B cell (primary cell): ENCODE measurements at regions not wholly inside any gene's neighbourhood (a gene's known extent, or its start where the extent isn't known, plus 50 kb on each side); places are given as distances from the start of the nearest gene placed in this dataset.

Experiments
- ATAC-seq: fragments of 200-7000 bp; cut with Tn5 transposase; one replicate; pipeline ENCODE4 v1.10.0; 2021; ENCODE audit warnings: low read depth, mild to moderate bottlenecking, moderate number of reproducible peaks, moderate library complexity
- CTCF ChIA-PET: fragments of 350-600 bp; sonication (Branson Sonifier 250); formaldehyde crosslinking; loops from one replicate; lab custom pipeline; 2021; ENCODE audit warnings: antibody characterized with exemption, inconsistent platforms; lab: Charles Lee
- POLR2A ChIA-PET: fragments of 350-600 bp; sonication (Branson Sonifier 250); formaldehyde crosslinking; loops from one replicate; lab custom pipeline; 2021; ENCODE audit warnings: antibody characterized with exemption; lab: Charles Lee
- DNase-seq: peaks from one replicate; pipeline ENCODE4 v3.0.0; 2013
- H2AFZ ChIP-seq: 2 replicates; pipeline ENCODE4 v1.6.1; 2012; ENCODE audit warnings: mild to moderate bottlenecking, low read depth, low read length; ENCODE audit not compliant: insufficient read depth, poor library complexity, severe bottlenecking
- H3K27ac ChIP-seq, 2 donors: 1 replicate in 1 of 2; 2 replicates in 1 of 2; pipeline ENCODE4 v1.5.1; 2012 to 2013; ENCODE audit warnings: low read length in 2 of 2, mild to moderate bottlenecking in 2 of 2, moderate library complexity in 1 of 2
- H3K27me3 ChIP-seq, 4 experiments: fragments of 200-600 bp in 1 of 4; sonication (generic) in 1 of 4; replicated peaks in 1 of 4; 1 replicate in 2 of 4; 2 replicates in 2 of 4; pipeline versions ENCODE4 v1.6.1 to v1.7.0; 2013 to 2016; ENCODE audit warnings: low read length in 3 of 4, mild to moderate bottlenecking in 2 of 4, mixed read lengths in 1 of 4, moderate library complexity in 1 of 4; ENCODE audit not compliant: insufficient read depth in 4 of 4, control insufficient read depth in 3 of 4; ENCODE audit errors: control extremely low read depth in 1 of 4
- H3K36me3 ChIP-seq, 2 experiments: replicated peaks in 1 of 2; 1 replicate in 1 of 2; 2 replicates in 1 of 2; pipeline versions ENCODE4 v1.6.1 to v1.7.1; 2013; ENCODE audit warnings: low read length in 1 of 2; ENCODE audit not compliant: insufficient read depth in 2 of 2, control insufficient read depth in 1 of 2; ENCODE audit errors: control extremely low read depth in 1 of 2, extremely low read depth in 1 of 2
- H3K4me1 ChIP-seq, 2 donors: fragments of 200-600 bp in 1 of 2; sonication (generic) in 1 of 2; 1 replicate in 1 of 2; 2 replicates in 1 of 2; pipeline versions ENCODE4 v1.5.1 to v1.6.1; 2013 to 2017; ENCODE audit warnings: low read length in 2 of 2; ENCODE audit not compliant: control insufficient read depth in 2 of 2, insufficient read depth in 2 of 2
- H3K4me2 ChIP-seq: replicated peaks from 2 replicates; pipeline ENCODE3; 2012; ENCODE audit warnings: mild to moderate bottlenecking, low read depth, low read length; ENCODE audit not compliant: poor library complexity, severe bottlenecking
- H3K4me3 ChIP-seq, 5 experiments: fragments of 200-600 bp in 1 of 5; sonication (generic) in 1 of 5; 1 replicate in 3 of 5; 2 replicates in 2 of 5; pipeline versions ENCODE4 v1.5.1 to v1.7.0; 2011 to 2016; ENCODE audit warnings: low read length in 4 of 5, mild to moderate bottlenecking in 4 of 5, low read depth in 2 of 5, control low read depth in 1 of 5, moderate library complexity in 1 of 5; ENCODE audit not compliant: insufficient read depth in 1 of 5; ENCODE audit errors: control extremely low read depth in 1 of 5, extremely low read depth in 1 of 5
- H3K79me2 ChIP-seq: fragments of 200-600 bp; sonication (generic); one replicate; pipeline ENCODE4 v1.6.0; 2016; ENCODE audit warnings: low read length; ENCODE audit not compliant: control insufficient read depth, insufficient read depth
- H3K9ac ChIP-seq: fragments of 200-600 bp; sonication (generic); 2 replicates; pipeline ENCODE4 v1.6.1; 2017; ENCODE audit warnings: mild to moderate bottlenecking, low read length, moderate library complexity
- H3K9me3 ChIP-seq, 3 donors: one replicate each; pipeline versions ENCODE4 v1.6.1 to v1.7.1; 2013; ENCODE audit warnings: low read length in 2 of 3; ENCODE audit not compliant: control insufficient read depth in 2 of 3, insufficient read depth in 1 of 3; ENCODE audit errors: control extremely low read depth in 1 of 3
- H4K20me1 ChIP-seq: 2 replicates; pipeline ENCODE4 v1.6.0; 2012; ENCODE audit warnings: mild to moderate bottlenecking, low read length; ENCODE audit not compliant: insufficient read depth, control insufficient read depth, poor library complexity, severe bottlenecking
- H3K27ac Mint-ChIP-seq: one replicate; pipeline ENCODE4 v1.8.0; 2021; ENCODE audit warnings: mixed read lengths
- H3K27me3 Mint-ChIP-seq: one replicate; pipeline ENCODE4 v1.8.0; 2021; ENCODE audit warnings: mixed read lengths
- H3K4me1 Mint-ChIP-seq: one replicate; pipeline ENCODE4 v1.8.0; 2021; ENCODE audit warnings: mixed read lengths
- H3K4me3 Mint-ChIP-seq: one replicate; pipeline ENCODE4 v1.8.0; 2021; ENCODE audit warnings: mixed read lengths
- H3K9me3 Mint-ChIP-seq: one replicate; pipeline ENCODE4 v1.8.0; 2022; ENCODE audit warnings: mixed read lengths; ENCODE audit not compliant: insufficient read depth
- EZH2 ChIP-seq: IDR thresholded peaks from 2 replicates; pipeline ENCODE4 v1.6.1; 2012; ENCODE audit warnings: borderline replicate concordance, low read depth, mild to moderate bottlenecking, moderate library complexity, low read length; ENCODE audit not compliant: insufficient read depth, poor library complexity, severe bottlenecking
- WGBS: methylation state at CpG from one replicate; pipeline ENCODE4 v1.1.5; 2013; ENCODE audit warnings: missing lambda C conversion rate; ENCODE audit not compliant: insufficient coverage; 5-methylcytosine and 5-hydroxymethylcytosine counted together
- intact Hi-C: fragments of 100-400 bp; cut with micrococcal nuclease; formaldehyde crosslinking; loops from one replicate; pipeline ENCODE4 v1.10.0; 2022
- TF ChIP-seq, protein P1 (sequence below): fragments of 200-600 bp; IDR thresholded peaks from one replicate; pipeline ENCODE4 v1.8.0; 2022; ENCODE audit warnings: antibody characterized with exemption, mild to moderate bottlenecking

DNA sequence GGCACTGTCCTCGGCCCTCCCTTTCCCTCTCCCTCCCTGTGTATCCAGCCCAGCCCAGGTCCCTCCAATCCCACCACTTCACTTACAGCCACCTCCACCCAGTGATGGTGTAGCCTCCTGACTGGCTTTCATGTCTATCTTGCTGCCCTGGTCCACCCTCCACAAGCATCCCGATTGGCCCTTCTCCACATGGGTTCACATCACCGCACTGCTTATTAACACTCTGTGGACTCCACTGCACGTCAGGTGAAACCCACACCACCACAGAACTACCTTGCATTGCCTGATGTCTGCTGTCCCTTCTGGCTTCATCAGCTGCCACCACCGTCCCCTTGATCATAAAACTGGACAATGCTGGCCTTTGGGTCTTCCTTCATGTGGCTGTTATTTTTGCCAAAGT lies 220.4 kb upstream of the ARID1B start:
- Mint-ChIP-seq H3K4me1 (peaks cover 12% of the 10 kb centered on the region), H3K9me3 (peaks cover 5% of the 10 kb centered on the region), H3K27ac (no peak overlapping the region), H3K4me3 (no peak overlapping the region), H3K27me3 (peaks cover 16% of the 10 kb centered on the region)
- peaks cover 0 to 12% (median 1%) of the 10 kb centered on the region in 4 experiments for H3K27me3 ChIP-seq
- no peaks in the 10 kb centered on the region for H3K36me3 ChIP-seq
- 39% methylated on average over 5 of the region's 5 CpGs for WGBS
- no peaks in the 10 kb centered on the region for H3K79me2 ChIP-seq
- DNase-seq (no peak), ATAC-seq (no peak)
- H3K4me2 ChIP-seq = no peak overlapping the region
- intact Hi-C loops = no loop called here
- H3K27ac ChIP-seq = no peak overlapping the region
- H3K4me3 ChIP-seq = no peak overlapping the region
- TF ChIP-seq, protein P1, sequence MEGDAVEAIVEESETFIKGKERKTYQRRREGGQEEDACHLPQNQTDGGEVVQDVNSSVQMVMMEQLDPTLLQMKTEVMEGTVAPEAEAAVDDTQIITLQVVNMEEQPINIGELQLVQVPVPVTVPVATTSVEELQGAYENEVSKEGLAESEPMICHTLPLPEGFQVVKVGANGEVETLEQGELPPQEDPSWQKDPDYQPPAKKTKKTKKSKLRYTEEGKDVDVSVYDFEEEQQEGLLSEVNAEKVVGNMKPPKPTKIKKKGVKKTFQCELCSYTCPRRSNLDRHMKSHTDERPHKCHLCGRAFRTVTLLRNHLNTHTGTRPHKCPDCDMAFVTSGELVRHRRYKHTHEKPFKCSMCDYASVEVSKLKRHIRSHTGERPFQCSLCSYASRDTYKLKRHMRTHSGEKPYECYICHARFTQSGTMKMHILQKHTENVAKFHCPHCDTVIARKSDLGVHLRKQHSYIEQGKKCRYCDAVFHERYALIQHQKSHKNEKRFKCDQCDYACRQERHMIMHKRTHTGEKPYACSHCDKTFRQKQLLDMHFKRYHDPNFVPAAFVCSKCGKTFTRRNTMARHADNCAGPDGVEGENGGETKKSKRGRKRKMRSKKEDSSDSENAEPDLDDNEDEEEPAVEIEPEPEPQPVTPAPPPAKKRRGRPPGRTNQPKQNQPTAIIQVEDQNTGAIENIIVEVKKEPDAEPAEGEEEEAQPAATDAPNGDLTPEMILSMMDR = no peak
- ChIA-PET CTCF (no interaction called here), POLR2A (no interaction called here)
- peak overlapping the region; percentile 53 for H2AFZ ChIP-seq
- no peak overlapping the region for H3K9ac ChIP-seq
- peaks cover 0 to 7% (median 4%) of the 10 kb centered on the region in 3 donors for H3K9me3 ChIP-seq
- no peaks in the 10 kb centered on the region for H4K20me1 ChIP-seq
- H3K4me1 ChIP-seq = peaks cover 8 to 11% of the 10 kb centered on the region in 2 donors

DNA sequence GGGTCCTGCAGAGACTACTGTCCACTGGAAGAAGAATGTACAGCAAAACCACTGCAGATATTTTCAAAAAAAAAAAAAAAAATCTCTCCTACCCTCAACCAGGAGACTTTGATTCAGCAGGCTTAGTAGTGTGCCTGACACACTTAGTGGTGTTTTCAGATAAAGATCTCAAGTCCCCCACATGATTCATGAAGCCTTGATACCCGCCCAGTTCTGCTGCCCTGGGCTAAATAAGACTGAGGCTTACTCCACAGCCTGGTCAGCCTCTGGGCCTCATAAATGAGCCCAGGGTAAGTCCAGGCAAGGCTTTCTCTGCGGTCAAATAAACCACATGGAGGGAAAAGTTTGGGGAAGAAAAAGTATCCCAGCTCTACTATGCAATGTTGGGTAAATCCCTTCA lies 222.1 kb upstream of the ARID1B start:
- ATAC-seq = no peak
- H2AFZ ChIP-seq = no peak overlapping the region
- H3K4me1 Mint-ChIP-seq = peaks cover 12% of the 10 kb centered on the region

More for the DNA sequence above, 222.1 kb upstream of the ARID1B start:
- no peaks in the 10 kb centered on the region for H3K36me3 ChIP-seq
- H3K4me3 ChIP-seq = no peak overlapping the region
- 86% methylated on average over 1 of the region's 2 CpGs for WGBS
- no peak for DNase-seq
- no peak for TF ChIP-seq EZH2
- TF ChIP-seq, protein P1 = no peak
- intact Hi-C loops = no loop called here
- Mint-ChIP-seq H3K9me3 (peaks cover 2% of the 10 kb centered on the region), H3K27me3 (peaks cover 16% of the 10 kb centered on the region), H3K27ac (no peak overlapping the region), H3K4me3 (no peak overlapping the region)
- no peak overlapping the region for H3K27ac ChIP-seq
- peaks cover 0 to 12% (median 1%) of the 10 kb centered on the region in 4 experiments for H3K27me3 ChIP-seq
- peaks cover 0 to 3% (median 0%) of the 10 kb centered on the region in 3 donors for H3K9me3 ChIP-seq
- H3K79me2 ChIP-seq = no peaks in the 10 kb centered on the region
- no peak overlapping the region for H3K9ac ChIP-seq
- ChIA-PET CTCF (no interaction called here), POLR2A (interaction anchor here (0.7 kb wide), 1 partner anchor 643 kb away, joined by 4 read pairs; no protein-coding TSS in a partner anchor)
- peaks cover 8 to 11% of the 10 kb centered on the region in 2 donors for H3K4me1 ChIP-seq
- no peak overlapping the region for H3K4me2 ChIP-seq
- H4K20me1 ChIP-seq = no peaks in the 10 kb centered on the region
